VCaP (cell line): ENCODE measurements at regions not wholly inside any gene's neighbourhood (a gene's known extent, or its start where the extent isn't known, plus 50 kb on each side); places are given as distances from the start of the nearest gene placed in this dataset.

ENCODE experiments used
- H3K27ac ChIP-seq: fragments of 450-650 bp; 2 replicates; pipeline ENCODE4 v1.5.1; 2017
- TF ChIP-seq, protein P1 (sequence below): fragments of 450-650 bp; conservative IDR thresholded peaks from 2 replicates; pipeline ENCODE4 v1.5.1; 2017; ENCODE audit warnings: mild to moderate bottlenecking, moderate library complexity

GRCh38 chr9:4386819-4387218, 87.0 kb upstream of the GLIS3 start:
- TF ChIP-seq, protein P1, sequence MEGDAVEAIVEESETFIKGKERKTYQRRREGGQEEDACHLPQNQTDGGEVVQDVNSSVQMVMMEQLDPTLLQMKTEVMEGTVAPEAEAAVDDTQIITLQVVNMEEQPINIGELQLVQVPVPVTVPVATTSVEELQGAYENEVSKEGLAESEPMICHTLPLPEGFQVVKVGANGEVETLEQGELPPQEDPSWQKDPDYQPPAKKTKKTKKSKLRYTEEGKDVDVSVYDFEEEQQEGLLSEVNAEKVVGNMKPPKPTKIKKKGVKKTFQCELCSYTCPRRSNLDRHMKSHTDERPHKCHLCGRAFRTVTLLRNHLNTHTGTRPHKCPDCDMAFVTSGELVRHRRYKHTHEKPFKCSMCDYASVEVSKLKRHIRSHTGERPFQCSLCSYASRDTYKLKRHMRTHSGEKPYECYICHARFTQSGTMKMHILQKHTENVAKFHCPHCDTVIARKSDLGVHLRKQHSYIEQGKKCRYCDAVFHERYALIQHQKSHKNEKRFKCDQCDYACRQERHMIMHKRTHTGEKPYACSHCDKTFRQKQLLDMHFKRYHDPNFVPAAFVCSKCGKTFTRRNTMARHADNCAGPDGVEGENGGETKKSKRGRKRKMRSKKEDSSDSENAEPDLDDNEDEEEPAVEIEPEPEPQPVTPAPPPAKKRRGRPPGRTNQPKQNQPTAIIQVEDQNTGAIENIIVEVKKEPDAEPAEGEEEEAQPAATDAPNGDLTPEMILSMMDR, result peak; percentile 26; the same call in 1 of the 2 replicates
- H3K27ac ChIP-seq, result no peak overlapping the region

GRCh38 chr9:4384750-4385149, 84.9 kb upstream of the GLIS3 start:
- no peak overlapping the region for H3K27ac ChIP-seq
- TF ChIP-seq, protein P1, result no peak

DNA sequence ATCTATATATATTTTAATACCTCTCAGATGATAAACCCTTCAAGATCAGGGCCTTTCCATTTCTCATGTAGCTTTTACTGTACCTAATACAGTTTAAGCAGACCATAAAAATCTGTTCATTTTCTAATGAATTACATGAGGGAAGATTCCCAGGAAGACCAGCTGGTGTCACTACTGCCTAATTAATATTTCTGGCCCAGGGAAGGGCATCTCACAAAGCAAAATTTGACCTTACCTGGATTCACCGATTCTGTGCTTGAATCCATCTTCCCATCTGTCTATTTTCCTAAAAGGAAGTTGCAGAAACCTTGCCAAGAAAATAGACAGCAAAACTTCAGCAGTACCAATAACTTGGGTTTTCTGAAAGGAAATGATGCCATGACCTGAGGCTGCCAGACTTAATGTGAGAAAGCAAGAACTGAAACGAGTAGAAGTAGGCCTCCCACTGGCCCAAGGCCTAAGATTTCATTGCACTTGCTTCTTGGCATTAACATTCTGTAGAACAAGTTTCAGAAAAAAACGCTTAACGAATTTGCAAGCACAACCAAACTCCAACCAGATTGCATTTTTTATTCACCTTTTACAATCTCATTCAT, 83.0 kb upstream of the GLIS3 start:
- H3K27ac ChIP-seq, result no peak overlapping the region
- TF ChIP-seq, protein P1, result peak; percentile 82

GRCh38 chr9:4381744-4382143, 81.9 kb upstream of the GLIS3 start:
- TF ChIP-seq, protein P1, result no peak

DNA sequence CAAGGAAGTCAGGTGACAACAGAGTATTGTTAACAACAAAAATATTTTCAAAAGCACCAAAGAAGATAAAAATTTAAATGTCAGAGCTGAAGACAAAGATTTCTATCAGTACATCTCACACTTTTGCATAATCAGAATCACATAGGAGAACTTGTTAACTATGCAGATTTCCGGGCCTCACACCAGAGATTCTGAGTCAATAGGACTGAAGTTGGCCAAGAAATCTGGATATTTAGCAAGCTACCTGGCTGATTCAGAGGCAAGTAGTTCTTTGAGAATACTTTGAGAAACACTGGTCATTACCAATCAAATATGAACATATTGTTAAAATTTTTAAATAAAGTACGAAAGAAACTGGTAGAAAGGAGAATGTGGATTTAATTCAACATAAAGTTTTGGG, 80.5 kb upstream of the GLIS3 start:
- H3K27ac ChIP-seq, result no peak overlapping the region
- TF ChIP-seq, protein P1, result no peak

More at GRCh38 chr9:4381744-4382143, 81.9 kb upstream of the GLIS3 start:
- no peak overlapping the region for H3K27ac ChIP-seq

DNA sequence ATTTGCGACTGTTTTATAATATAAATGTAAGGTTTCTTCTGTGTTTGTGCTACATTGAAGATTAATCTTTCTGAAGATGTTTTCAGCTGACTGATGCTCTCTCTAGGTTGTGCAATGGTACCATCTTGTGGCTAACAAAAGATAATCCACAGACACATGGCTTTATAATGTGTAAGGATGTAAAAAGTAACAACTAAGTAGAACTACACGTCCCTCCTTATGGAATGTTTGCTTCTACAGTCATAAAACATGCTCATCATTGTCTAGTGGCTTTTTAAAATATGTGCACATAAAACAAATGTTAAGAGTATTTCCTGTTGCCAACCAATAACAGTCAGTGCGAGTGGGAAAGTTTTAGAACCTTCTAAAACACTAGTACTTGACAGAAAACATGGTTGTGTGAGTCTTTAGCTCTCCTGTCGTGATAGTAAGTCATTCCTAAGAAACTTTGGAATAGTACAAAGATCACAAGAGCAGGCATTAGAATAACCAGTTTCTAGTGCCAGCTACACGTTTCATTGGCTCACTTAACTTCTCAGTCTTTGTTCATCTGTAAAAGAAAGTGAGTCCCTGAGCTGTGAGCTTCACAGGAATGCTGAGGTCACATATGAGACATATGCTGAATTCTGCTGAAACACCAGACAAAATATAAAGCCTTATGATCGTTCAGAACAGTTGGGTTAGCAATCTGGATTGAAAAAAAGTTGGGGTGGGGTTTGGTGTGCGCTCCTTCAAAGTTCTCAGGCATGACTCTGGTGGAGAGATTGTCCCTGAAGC, 75.7 kb upstream of the GLIS3 start:
- H3K27ac ChIP-seq, result no peak overlapping the region; the same call in 1 of the 2 replicates
- TF ChIP-seq, protein P1, result peak; percentile 95

DNA sequence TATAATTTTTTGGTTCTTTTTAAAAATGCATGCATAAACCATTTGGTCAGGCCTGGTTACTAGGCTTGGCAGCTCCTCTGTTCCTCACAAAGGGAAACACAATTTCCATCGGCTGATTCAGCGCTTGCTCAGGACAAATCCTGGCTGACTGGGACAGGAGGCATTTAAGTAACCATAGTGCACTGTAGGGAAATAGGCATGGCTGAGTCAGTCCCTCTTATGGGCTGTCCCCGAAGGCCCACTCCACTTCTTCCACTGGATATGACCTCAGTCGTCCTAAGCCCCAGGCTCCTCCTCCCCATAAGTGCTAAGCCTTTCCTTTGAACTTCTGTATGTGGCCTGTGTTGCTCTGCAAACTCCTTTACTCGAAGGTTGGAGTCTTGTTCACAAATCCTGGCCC, 71.2 kb upstream of the GLIS3 start:
- H3K27ac ChIP-seq, result no peak overlapping the region
- TF ChIP-seq, protein P1, result no peak
